HepG2 (cell line): ENCODE measurements at regions not wholly inside any gene's neighbourhood (a gene's known extent, or its start where the extent isn't known, plus 50 kb on each side); places are given as distances from the start of the nearest gene placed in this dataset.

Experiments
- CCDC6 ChIP-seq: sonication (generic); formaldehyde crosslinking; IDR thresholded peaks from 2 replicates; pipeline ENCODE4 v1.8.1; 2022; ENCODE audit warnings: mild to moderate bottlenecking, missing genetic modification reagents, moderate library complexity
- MATR3 ChIP-seq: sonication (generic); formaldehyde crosslinking; IDR thresholded peaks from 2 replicates; pipeline ENCODE4 v1.4.0; 2020; ENCODE audit warnings: missing genetic modification reagents
- SOX6 ChIP-seq, 2 experiments: fragments of 450-650 bp in 1 of 2; sonication (generic) in 1 of 2; formaldehyde crosslinking in 1 of 2; IDR thresholded peaks; 2 replicates each; pipeline versions ENCODE4 v1.4.0 to v1.6.1; 2017 to 2020; ENCODE audit warnings: antibody characterized with exemption in 1 of 2, mild to moderate bottlenecking in 1 of 2, missing genetic modification reagents in 1 of 2
- ZEB1 ChIP-seq: IDR thresholded peaks from 2 replicates; pipeline ENCODE4 v1.6.1; 2012; ENCODE audit warnings: mild to moderate bottlenecking, low read depth, inconsistent platforms; ENCODE audit not compliant: insufficient replicate concordance
- TF ChIP-seq, protein P1 (sequence below): sonication (generic); formaldehyde crosslinking; IDR thresholded peaks from one replicate; pipeline ENCODE4 v1.5.1; 2020; ENCODE audit warnings: mild to moderate bottlenecking, missing genetic modification reagents; ENCODE audit errors: not compliant biosample characterization
- TF ChIP-seq, protein P2 (sequence below), 2 experiments: fragments of 450-650 bp in 1 of 2; sonication (generic) in 1 of 2; formaldehyde crosslinking; IDR thresholded peaks; 2 replicates each; pipeline versions ENCODE4 v1.5.0 to v1.8.0; 2020 to 2022; ENCODE audit warnings: mild to moderate bottlenecking in 1 of 2, missing genetic modification reagents in 1 of 2

DNA sequence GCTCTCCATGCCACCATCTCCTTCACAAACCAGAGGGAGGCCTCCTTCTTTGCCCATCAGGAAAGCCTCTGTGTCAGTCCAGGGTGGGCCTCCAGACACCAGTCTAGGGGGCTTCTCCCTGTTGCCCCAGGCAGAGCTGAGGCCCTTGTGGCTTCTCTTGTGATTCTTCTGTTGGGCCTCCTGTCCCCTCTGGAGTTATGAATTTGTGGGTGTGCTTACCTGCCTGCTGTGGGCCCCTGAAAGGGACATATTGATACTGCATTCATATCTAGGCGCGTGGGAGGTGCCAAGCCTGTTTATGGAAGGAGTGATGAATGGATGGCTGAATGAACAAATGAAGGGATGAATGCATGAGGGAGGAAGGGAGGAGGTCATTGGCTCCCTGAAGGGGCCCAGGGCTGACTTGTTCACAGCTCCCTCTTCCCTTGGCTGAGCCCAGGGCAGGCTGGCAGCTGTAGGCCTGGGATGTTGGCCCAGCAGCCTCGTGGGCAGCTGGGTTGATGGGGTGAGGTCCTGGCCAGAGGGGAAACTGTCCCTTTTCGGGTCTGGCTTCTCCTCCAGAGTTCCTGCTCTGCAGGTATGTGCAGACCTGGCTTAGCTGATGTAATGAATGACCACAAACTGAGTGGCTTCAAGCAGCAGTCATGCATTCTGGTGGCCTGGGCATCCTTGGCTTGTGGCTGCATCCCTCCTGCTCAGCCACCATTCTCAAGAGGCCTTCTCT lies 195.4 kb downstream of the GOLGA6L6 start (continued):
- no peak for TF ChIP-seq MATR3 (CRISPR knock-in tag)
- TF ChIP-seq, protein P1, sequence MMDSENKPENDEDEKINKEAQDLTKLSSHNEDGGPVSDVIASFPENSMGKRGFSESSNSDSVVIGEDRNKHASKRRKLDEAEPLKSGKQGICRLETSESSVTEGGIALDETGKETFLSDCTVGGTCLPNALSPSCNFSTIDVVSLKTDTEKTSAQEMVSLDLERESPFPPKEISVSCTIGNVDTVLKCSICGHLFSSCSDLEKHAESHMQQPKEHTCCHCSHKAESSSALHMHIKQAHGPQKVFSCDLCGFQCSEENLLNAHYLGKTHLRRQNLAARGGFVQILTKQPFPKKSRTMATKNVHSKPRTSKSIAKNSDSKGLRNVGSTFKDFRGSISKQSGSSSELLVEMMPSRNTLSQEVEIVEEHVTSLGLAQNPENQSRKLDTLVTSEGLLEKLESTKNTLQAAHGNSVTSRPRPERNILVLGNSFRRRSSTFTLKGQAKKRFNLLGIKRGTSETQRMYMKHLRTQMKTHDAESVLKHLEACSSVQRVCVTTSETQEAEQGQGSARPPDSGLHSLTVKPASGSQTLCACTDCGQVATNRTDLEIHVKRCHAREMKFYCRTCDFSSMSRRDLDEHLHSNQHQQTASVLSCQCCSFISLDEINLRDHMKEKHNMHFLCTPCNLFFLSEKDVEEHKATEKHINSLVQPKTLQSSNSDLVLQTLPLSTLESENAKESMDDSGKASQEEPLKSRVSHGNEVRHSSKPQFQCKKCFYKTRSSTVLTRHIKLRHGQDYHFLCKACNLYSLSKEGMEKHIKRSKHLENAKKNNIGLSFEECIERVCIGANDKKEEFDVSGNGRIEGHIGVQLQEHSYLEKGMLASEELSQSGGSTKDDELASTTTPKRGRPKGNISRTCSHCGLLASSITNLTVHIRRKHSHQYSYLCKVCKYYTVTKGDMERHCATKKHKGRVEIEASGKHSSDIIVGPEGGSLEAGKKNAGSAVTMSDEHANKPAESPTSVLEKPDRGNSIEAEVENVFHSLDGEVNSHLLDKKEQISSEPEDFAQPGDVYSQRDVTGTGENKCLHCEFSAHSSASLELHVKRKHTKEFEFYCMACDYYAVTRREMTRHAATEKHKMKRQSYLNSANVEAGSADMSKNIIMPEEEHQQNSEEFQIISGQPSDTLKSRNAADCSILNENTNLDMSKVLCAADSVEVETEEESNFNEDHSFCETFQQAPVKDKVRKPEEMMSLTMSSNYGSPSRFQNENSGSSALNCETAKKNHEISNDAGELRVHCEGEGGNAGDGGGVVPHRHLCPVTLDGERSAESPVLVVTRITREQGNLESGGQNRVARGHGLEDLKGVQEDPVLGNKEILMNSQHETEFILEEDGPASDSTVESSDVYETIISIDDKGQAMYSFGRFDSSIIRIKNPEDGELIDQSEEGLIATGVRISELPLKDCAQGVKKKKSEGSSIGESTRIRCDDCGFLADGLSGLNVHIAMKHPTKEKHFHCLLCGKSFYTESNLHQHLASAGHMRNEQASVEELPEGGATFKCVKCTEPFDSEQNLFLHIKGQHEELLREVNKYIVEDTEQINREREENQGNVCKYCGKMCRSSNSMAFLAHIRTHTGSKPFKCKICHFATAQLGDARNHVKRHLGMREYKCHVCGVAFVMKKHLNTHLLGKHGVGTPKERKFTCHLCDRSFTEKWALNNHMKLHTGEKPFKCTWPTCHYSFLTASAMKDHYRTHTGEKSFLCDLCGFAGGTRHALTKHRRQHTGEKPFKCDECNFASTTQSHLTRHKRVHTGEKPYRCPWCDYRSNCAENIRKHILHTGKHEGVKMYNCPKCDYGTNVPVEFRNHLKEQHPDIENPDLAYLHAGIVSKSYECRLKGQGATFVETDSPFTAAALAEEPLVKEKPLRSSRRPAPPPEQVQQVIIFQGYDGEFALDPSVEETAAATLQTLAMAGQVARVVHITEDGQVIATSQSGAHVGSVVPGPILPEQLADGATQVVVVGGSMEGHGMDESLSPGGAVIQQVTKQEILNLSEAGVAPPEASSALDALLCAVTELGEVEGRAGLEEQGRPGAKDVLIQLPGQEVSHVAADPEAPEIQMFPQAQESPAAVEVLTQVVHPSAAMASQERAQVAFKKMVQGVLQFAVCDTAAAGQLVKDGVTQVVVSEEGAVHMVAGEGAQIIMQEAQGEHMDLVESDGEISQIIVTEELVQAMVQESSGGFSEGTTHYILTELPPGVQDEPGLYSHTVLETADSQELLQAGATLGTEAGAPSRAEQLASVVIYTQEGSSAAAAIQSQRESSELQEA (CRISPR knock-in tag), result no peak
- no peak for TF ChIP-seq ZEB1
- TF ChIP-seq SOX6 (IDR thresholded peaks at IDR 0.05), result no peak
- no peak for TF ChIP-seq SOX6 (CRISPR knock-in tag; IDR thresholded peaks at IDR 0.05)
- TF ChIP-seq, protein P2, sequence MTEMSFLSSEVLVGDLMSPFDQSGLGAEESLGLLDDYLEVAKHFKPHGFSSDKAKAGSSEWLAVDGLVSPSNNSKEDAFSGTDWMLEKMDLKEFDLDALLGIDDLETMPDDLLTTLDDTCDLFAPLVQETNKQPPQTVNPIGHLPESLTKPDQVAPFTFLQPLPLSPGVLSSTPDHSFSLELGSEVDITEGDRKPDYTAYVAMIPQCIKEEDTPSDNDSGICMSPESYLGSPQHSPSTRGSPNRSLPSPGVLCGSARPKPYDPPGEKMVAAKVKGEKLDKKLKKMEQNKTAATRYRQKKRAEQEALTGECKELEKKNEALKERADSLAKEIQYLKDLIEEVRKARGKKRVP (CRISPR knock-in tag; IDR thresholded peaks at IDR 0.05), result no peak
- no peak for TF ChIP-seq CCDC6
- TF ChIP-seq, all 625 proteins: peak for 0
